Progenitor cell of endocrine pancreas (in vitro differentiated cells): ENCODE measurements at regions not wholly inside any gene's neighbourhood (a gene's known extent, or its start where the extent isn't known, plus 50 kb on each side); places are given as distances from the start of the nearest gene placed in this dataset.
"Not testable (repeated sequence)": the region's sequence is repeated elsewhere in the genome, so short reads cannot be mapped to it uniquely, and the experiment has no call there.

Experiments used
- DNase-seq: peaks from one replicate; pipeline ENCODE4 v3.0.0; 2021; ENCODE audit warnings: low spot score; ENCODE audit not compliant: unreplicated experiment
- H3K27ac Mint-ChIP-seq: 2 replicates; pipeline ENCODE4 v1.8.0; 2021; ENCODE audit warnings: mild to moderate bottlenecking, moderate library complexity, mixed read lengths
- H3K27me3 Mint-ChIP-seq: 2 replicates; pipeline ENCODE4 v1.8.0; 2021; ENCODE audit warnings: mixed read lengths
- H3K36me3 Mint-ChIP-seq: 2 replicates; pipeline ENCODE4 v1.8.0; 2022; ENCODE audit warnings: mixed read lengths; ENCODE audit not compliant: insufficient read depth
- H3K4me1 Mint-ChIP-seq: 2 replicates; pipeline ENCODE4 v1.8.0; 2021; ENCODE audit warnings: low read depth, mixed read lengths
- H3K4me3 Mint-ChIP-seq: 2 replicates; pipeline ENCODE4 v1.8.0; 2021; ENCODE audit warnings: low read depth, mild to moderate bottlenecking, moderate library complexity, mixed read lengths
- H3K9me3 Mint-ChIP-seq: 2 replicates; pipeline ENCODE4 v1.8.0; 2021; ENCODE audit warnings: low read depth, mixed read lengths

- not testable (repeated sequence) for H3K9me3 Mint-ChIP-seq, H3K4me3 Mint-ChIP-seq
Measured at GRCh38 chr20:30723511-30723910, 534.0 kb upstream of the DEFB115 start.

GRCh38 chr20:30723934-30724687 is 533.4 kb upstream of the DEFB115 start:
- peaks cover 11% of the 10 kb centered on the region for H3K9me3 Mint-ChIP-seq
- H3K4me1 Mint-ChIP-seq, H3K27me3 Mint-ChIP-seq, H3K4me3 Mint-ChIP-seq, H3K27ac Mint-ChIP-seq, H3K36me3 Mint-ChIP-seq, DNase-seq: not testable (repeated sequence)

More at GRCh38 chr20:30723511-30723910, 534.0 kb upstream of the DEFB115 start:
- H3K36me3 Mint-ChIP-seq, H3K27me3 Mint-ChIP-seq, H3K4me1 Mint-ChIP-seq, DNase-seq, H3K27ac Mint-ChIP-seq: not testable (repeated sequence)

GRCh38 chr20:30724688-30725074 is 532.8 kb upstream of the DEFB115 start:
- not testable (repeated sequence) for H3K4me3 Mint-ChIP-seq, H3K27me3 Mint-ChIP-seq, DNase-seq, H3K4me1 Mint-ChIP-seq, H3K36me3 Mint-ChIP-seq, H3K27ac Mint-ChIP-seq, H3K9me3 Mint-ChIP-seq

GRCh38 chr20:30725188-30725587 is 532.3 kb upstream of the DEFB115 start:
- not testable (repeated sequence) for DNase-seq, H3K4me1 Mint-ChIP-seq, H3K4me3 Mint-ChIP-seq, H3K36me3 Mint-ChIP-seq, H3K9me3 Mint-ChIP-seq, H3K27me3 Mint-ChIP-seq, H3K27ac Mint-ChIP-seq

GRCh38 chr20:30728271-30728885 is 529.1 kb upstream of the DEFB115 start:
- not testable (repeated sequence) for H3K4me3 Mint-ChIP-seq, H3K27me3 Mint-ChIP-seq, H3K4me1 Mint-ChIP-seq, H3K36me3 Mint-ChIP-seq, DNase-seq, H3K27ac Mint-ChIP-seq
- H3K9me3 Mint-ChIP-seq, result peaks cover 23% of the 10 kb centered on the region
